GM21619 (cell line): ENCODE measurements at regions not wholly inside any gene's neighbourhood (a gene's known extent, or its start where the extent isn't known, plus 50 kb on each side); places are given as distances from the start of the nearest gene placed in this dataset.
"Not testable (repeated sequence)": the region's sequence is repeated elsewhere in the genome, so short reads cannot be mapped to it uniquely, and the experiment has no call there.

Experiments used
- ATAC-seq: cut with Tn5 transposase; IDR thresholded peaks from one replicate; pipeline ENCODE4 v1.9.1; 2021; ENCODE audit not compliant: unreplicated experiment

DNA sequence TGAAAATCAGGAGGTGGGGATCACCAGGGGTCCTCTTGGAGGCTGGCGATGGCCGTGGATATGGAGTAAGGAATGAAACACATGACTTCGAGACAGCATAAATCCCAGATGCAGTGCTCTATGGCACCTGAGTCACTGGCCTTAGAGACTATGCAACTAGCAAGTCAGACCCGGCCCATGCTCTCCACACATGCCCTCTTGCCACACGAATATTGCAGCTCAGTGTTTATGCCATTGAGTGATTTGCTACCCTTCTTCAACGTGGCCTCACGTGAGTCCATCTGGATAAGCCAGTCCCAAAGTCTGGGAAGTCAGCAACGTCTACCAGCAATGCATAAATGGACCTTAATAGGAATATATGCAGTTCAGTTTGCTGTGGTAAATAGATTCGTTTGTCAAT lies 466.3 kb downstream of the CD83 start:
- ATAC-seq, result no peak

- ATAC-seq, result no peak
Measured at GRCh38 chr6:14584450-14584849, 466.9 kb downstream of the CD83 start.

DNA sequence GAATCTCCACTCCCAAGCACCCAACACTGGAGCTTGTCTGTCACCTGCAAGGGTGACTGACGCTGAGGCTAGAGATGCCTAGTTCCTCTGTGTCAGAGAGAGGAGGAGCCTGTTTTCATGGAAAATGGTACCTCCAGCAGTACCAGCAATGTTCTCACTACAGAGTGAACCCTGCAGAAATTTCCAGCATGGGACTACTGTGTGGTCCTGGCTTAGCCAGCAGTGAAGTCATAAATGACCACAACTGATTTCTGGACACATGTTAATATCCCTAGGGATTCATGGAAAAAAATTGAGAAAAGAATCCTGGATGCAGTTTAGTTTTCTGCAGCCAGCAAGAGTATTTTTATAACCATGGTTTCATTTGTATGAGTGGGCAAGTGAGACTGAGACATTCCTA lies 468.1 kb downstream of the CD83 start:
- ATAC-seq, result no peak

DNA sequence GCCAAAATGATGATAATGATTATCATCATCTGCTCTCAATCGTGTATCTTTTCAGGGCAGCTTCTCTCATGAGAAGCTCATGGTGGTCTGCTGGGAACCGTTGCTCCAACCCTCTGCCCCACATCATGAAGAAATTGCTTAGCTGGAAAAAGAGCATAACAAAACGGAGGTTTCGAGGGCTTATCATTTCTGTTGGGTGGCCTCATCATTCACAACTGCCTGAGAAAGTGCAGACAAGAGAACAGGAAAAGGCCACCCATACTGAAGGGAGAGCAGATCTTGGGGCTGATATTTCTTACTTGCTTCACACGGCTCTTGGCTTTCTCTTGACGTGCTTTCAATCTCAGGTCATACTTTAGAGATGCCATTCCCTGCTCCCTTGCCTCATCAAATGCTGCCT lies 471.6 kb downstream of the CD83 start:
- no peak for ATAC-seq

DNA sequence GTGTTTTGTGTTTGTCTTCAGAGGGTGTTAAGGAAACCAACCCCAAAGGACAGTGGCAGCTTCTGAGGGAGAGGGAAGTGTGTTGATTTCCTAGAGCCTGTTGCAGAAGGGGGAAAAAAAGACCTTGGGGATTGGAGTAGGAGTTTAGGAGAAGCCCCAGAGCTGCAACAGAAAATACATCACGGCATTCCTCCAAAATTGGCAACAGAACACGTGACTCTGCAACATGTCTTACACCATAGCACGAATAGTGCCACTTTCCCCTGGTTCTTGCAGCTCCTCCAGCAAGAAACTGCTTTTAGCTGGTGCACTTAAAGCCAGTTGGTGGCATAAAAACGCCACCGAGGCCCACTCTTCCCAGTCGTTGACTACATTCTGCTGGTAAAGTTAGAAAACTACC lies 473.0 kb downstream of the CD83 start:
- ATAC-seq, result no peak

DNA sequence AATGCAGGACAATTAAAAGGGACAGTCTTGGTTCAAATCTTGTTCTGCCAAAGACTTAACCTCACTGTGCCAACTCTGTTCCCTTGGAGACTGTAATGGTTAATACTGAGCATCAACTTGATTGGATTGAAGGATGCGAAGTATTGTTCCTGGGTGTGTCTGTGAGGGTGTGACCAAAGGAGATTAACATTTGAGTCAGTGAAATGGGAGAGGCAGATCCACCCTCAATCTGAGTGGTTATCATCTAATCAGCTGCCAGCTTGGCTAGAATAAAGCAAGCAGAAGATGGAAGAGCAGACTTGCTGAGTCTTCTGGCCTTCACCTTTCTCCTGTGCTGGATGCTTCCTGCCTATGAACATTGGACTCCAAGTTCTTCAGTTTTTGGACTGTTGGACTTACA lies 474.4 kb downstream of the CD83 start:
- no peak for ATAC-seq

GRCh38 chr6:14593286-14593685 lies 475.7 kb downstream of the CD83 start:
- no peak for ATAC-seq

GRCh38 chr6:14595751-14596150 lies 478.2 kb downstream of the CD83 start:
- no peak for ATAC-seq

DNA sequence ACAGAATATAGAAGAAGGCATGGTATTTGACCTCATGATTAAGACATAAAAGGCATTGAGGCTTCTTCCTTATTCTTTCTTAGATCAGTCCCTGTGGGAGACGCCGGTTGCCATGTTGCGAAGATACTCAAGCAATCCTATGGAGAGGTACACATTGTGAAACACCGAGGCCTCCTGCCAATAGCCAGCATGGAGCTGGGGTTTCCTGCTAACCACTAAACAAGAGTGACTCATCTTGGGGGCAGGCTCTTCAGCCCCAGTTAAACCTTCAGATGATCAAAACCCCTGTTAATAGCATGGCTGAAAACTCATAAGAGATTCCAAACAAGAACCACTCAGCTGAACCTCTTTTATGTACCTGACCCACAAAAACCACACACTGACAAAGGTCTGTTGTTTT lies 478.8 kb downstream of the CD83 start:
- ATAC-seq, result no peak

DNA sequence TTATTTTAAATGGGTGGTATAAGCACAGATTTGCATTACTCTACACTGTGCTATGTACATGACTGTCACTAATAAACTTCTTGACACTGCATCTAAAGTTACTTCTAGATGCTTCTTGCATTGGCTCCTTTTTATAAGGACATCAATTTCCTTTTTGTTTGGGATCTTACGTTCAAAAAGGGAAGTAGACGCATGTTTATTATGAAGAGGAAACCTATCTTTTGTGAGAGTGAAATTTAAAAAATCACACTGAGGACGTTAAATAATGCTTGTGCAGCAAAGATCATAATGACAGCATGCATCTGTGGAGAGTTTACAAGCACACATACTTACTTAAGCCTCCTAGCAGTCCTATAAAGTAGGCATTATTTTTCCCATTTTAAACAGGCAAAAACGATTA lies 479.5 kb downstream of the CD83 start:
- ATAC-seq, result no peak

DNA sequence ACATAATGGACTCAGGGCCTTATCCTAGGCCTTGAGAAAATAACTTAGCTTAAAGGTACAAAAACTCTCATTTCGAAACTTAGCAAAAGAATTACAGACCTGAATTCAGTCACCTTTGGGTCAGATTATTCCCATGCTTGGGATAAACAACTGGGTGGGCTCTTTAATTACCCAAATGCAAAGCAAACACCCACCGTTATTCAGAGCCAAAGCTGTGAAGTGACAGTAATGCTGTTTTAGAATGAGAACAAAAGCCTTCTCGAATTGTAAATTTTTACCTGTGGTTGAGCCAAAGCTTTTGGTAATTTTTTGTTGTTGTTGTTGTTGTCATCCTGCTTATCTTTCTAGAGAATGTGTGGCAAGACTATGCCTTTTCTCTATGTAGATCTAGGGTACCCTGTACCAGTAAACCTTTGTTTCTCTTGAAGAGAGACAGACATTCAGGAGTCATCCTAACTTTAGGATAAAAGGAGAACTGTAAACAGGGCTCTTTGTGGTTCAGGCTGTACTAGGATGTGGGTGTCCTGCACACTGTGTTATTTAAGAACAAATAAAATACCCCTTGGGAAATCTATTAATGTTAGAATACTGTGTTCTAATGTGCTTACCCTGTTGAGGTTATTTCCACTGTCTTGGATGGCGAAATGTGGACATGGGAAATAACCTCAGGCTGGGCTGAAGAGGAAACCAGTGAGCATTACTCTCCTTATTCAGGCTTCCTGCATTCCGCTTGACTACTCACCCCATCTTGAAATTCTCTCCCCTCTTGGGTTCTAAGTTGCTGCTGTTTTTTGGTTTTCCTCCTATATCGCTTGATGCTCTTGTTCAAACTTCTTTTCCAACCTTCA lies 480.7 kb downstream of the CD83 start:
- ATAC-seq, result no peak

DNA sequence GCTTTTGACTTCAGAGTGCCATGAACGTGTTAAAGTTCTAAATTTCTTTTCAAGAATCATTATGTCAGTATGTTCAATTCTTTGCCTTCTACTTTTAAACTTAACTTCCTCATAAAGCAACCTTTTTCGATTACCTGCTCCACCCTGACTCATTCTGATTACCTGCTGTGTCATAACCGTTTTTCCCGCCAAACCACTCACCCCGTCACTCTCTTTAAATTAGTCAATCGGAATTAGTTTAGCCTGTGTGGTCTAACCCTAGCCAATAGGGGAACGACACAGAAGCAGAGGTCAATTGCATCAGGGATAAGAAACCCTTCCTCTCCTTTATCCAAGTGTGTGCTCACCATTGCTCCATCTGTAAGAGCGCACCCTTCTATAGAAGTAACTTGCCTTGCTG lies 482.7 kb downstream of the CD83 start:
- not testable (repeated sequence) for ATAC-seq

DNA sequence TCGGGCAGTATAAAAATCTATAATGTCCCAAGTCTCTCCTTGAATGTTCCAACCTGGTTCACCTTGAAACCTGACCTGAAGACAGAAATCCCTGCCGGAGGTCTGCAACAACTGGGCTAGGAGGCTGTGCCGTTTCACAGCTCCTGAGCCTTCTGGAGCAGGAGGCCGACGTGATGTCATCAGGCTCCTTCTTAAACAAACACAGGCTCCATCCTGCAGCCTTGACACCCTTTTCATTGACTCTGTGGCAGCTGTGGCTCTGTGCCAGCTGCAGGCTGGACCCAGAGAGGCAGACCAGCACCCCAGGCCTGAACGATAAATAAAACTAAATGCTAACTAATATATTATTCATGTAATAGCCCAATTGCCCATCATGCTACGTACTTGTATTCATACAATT lies 483.9 kb downstream of the CD83 start:
- ATAC-seq, result no peak

GRCh38 chr6:14606353-14606752 lies 488.8 kb downstream of the CD83 start:
- no peak for ATAC-seq

GRCh38 chr6:14610141-14610540 lies 492.6 kb downstream of the CD83 start:
- no peak for ATAC-seq

DNA sequence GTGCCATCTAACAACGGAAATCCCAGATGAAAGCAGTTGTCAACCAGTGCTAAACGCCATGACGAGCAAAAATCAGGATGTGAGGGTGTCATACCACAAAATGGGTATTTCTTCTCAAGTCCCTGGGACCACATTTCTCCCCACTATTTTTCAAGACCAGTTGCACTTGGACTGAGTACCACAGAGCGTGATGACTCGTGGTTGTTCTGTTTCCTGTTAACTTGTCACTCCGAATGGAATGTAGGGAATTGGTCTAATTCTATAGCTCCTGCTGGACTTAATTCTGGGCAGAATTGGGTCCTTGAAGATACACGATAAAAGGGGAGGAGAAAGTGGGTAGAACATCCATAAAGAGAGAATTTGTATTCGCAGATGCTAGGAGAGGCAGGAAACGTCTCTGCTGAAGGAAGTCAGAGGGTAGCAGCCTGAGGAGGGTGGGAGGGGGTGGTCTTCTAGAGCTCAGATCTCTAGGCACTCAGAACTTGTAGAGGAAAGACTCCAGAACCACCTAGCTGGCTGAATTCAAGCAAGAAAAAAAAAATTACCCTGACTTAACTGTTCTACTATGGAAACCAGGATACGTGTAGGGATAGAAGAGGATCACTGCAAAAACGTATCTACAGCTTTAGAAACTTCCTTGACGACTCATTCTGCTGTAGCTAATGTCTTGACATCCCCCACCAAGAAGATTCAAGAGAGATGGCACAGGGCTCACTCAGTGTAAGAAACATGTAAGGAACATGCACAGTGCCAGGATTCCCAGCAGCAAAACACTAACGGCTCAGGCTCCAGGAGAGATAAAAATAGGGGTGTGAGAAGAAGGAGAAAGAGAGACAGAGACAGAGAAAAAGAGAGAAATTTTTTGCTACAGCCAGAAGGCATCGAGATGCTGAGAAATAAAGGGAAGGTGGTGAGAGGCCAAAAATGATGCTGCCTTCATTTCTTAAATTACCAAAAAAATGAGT lies 494.7 kb downstream of the CD83 start:
- no peak for ATAC-seq

DNA sequence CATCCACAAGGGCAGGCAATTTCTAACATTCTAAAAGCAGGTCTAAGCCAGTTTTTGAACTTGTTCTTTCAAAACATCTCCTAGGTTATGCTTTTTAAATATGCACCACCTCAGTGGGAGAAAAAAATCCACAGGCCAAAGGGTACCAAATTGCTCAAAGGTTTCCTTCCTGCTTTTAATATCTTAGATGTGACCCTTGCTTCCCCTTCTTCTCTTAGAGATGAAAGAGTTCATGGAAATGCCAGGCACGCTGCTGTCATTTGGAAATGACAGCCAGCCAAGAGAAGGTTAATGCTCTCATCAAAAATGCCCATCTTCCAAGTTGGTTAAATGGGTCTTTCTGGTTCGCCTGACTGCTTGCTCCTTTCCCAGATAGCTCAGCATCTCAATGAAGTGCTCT lies 497.1 kb downstream of the CD83 start:
- no peak for ATAC-seq

DNA sequence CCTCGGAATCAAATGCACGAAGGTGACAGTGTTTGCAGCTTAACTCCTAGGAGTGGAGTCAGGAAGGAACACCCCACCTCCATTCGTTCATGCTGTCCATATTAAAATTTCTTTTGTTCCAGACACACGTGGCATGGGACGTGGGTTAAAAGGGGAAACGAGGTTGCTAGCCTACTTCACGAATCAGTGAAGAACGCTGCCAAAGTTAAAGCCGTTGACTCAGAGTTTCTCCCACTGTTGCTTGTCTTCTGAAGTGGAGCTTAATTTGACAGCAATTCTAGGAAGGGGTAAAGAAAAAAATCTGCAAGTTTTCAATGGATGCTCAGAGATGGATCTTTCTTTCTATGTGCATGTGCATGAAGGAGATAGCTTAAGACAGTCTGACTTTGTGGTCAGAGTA lies 499.1 kb downstream of the CD83 start:
- ATAC-seq, result no peak

DNA sequence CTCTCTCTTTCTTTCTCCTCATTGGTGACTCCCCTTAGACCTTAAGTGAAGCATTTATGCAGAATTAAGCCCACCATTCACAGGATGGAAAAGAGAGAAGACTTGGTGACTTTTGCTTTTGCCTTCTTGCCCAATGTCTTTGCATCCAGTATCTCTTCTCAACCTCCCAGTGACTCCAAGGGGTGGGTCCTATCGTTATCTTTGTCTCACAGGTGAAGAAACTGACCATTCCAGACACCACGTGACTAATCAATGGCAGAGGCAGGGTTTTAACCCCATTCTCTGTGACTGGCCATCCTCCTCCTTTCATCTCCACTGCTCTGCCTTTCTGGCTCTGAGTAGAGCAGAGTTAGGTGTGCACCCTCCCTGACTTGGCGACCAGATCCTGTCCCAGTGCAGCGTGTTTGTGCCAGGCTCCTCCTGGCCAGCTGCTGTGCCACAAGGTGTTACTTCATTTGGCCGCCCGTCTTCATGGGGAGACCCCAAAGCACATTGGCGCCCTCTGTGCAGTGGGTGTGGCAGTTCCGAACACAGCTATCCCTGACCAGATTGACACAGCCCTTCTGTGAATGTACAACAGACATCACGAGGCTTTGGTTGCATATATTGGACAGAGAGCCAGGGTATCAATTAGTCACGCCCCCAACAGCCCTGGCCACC lies 501.3 kb downstream of the CD83 start:
- ATAC-seq, result no peak

GRCh38 chr6:14619419-14619781 lies 501.8 kb downstream of the CD83 start:
- no peak for ATAC-seq

- no peak for ATAC-seq
Measured at GRCh38 chr6:14620522-14620921, 502.9 kb downstream of the CD83 start.

DNA sequence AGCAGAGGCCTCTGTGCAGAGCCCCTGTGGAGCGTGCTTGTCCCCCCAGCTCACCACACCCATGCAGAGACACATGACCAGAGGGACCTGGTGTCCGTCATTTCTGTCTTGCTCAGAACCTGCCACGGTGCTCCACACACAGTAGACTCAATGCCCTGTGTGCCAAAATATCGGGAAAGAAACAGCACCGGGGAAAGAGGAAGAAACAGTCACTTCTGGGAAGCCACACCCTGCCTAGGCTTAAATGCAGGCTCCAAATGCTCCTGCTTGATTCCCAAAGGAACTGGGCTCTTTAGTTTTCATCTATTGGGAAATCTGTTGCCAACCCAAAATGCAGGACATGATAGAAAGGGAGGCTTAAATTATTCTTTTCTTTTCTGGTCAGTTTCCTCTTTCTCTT lies 503.9 kb downstream of the CD83 start:
- ATAC-seq, result no peak
